Brain pericyte (primary cell): ENCODE measurements at regions not wholly inside any gene's neighbourhood (a gene's known extent, or its start where the extent isn't known, plus 50 kb on each side); places are given as distances from the start of the nearest gene placed in this dataset.

Experiments
- DNase-seq: peaks from one replicate; pipeline ENCODE4 v3.0.0-alpha.2; 2012; ENCODE audit warnings: low read depth, low spot score

DNA sequence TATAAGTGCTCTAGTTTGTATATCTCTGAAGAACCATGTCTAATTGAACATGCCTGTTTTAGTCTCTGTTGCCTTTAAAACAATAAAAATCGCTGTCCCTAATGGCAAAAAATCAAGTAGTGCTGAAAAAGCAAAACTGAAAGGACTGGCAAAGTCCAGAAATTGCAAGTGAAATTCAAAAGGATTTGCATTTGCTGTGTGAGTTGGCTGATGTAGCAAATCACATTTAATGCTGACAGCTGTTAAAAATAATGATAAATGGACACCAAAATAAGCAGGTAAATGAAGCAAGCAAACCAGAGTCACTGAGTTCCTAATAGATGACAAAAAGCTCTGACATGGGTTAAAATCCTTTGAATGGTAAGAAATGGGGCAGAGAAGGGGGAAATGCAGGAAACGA lies 874.1 kb downstream of the GRM8 start:
- no peak for DNase-seq

GRCh38 chr7:126370038-126370668 lies 882.6 kb downstream of the GRM8 start:
- no peak for DNase-seq

- DNase-seq, result no peak
Measured at GRCh38 chr7:126362746-126363145, 890.0 kb downstream of the GRM8 start.

GRCh38 chr7:126361183-126361582 lies 891.6 kb downstream of the GRM8 start:
- DNase-seq, result no peak

GRCh38 chr7:126339813-126340212 lies 912.9 kb downstream of the GRM8 start:
- no peak for DNase-seq

GRCh38 chr7:126305671-126306070 lies 947.1 kb downstream of the GRM8 start:
- no peak for DNase-seq

DNA sequence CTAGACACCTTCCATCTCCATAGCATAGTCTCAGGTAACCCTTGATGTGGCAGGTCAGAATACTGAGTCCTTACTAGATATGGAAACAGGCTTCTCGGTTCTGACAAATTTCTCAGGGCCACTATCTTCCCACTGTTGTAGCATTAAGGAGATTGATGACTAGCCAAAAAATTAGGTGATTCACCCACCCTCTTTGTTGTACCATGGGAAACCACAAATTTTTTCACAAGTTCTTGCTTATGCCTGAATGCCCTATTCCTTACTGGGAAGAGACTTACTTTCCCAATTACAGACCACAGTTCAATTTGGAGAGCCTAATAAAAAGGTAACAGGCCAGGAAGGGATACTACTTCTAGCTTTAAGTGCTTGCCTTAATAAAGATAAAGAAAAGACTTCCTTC lies 948.8 kb downstream of the GRM8 start:
- no peak for DNase-seq

GRCh38 chr7:126302639-126303038 lies 950.1 kb downstream of the GRM8 start:
- no peak for DNase-seq

- DNase-seq, result no peak
Measured at GRCh38 chr7:126286317-126286716, 966.4 kb downstream of the GRM8 start.

DNA sequence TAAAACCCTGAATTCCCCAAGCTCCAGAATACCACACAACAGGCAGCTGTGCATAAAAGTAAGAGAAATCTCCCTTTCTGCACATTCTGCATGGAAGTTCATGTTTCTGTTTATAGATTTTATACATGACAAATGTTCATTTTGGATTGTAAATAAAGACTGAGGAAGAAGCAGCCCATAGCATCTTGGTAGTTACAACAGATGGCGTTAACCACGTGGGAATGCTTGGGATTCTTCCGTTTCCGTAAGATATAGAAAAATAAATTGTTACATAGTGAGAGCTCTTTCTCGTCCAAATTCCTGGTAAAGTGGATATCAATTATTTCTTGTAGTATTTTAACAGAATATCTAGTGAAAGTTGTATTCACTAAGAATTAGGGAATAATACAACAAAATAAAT lies 1016.5 kb downstream of the GRM8 start:
- DNase-seq, result no peak

DNA sequence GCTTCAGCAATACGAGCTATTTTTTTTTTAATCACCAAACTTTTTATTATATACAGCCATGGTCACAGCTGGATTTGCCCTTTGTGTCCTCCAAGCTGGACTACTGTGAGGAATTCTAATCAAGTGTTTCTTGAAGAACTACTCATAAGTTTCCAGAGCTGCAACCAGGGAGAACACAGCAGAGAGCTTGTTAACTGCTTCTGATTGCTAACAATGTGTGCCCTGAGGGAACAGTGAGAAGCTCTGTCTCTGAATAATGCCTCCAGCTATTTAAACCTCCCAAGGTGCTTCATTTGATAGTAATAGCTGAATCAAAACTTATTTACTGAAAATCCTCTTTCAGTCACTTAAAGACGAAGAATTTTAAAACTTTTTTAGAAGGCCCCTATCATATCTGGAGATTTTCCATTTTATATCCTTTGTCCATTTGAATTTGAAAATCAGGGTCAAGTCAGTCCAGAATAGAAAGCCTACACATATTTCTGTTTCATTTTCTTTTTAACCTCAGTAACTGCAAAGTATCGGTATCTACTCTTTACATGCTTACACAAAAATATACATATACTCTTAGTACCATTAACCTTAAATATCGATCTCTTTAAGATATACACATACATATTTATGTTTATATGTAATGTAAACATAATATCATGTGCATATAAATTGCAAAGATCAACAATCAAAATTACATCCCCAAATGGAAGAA lies 1024.2 kb downstream of the GRM8 start:
- DNase-seq, result no peak

GRCh38 chr7:126227643-126228042 lies 1025.1 kb downstream of the GRM8 start:
- no peak for DNase-seq

DNA sequence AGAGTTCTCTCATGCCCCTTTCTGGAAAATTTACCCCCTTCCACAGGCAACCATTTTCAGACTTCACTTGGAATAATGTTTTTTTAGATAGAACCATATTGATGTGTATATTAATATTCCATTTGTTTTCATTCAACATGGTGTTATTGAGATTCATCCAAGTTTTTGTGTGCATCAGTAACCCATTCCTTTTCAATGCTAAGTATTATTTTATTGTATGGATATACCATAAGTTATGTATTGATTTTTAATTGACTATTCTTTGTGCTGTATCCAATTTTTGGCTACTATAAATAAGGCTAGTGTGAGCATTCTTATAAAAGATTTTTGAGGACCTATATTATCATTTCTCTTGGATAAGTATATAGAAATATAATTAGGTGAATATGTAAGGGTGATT lies 1025.7 kb downstream of the GRM8 start:
- no peak for DNase-seq

GRCh38 chr7:126223729-126224128 lies 1029.0 kb downstream of the GRM8 start:
- no peak for DNase-seq

- DNase-seq, result no peak
Measured at GRCh38 chr7:126222782-126223181, 1030.0 kb downstream of the GRM8 start.

DNA sequence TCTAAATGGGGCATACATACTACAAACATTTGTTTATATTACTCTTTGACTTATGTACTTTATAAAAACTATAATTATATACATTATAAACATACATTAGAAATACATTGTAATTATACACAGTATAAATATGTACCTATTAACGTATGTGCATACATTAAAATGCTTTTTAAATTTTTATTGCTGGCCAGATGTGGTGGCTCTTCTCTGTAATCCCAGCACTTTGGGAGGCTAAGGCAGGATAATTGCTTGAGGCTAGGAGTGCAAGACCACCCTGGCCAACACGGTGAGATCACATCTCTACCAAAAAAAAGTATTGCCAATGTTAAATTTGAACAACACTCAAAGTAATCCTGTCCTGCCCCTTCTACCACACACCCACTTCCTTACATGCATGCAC lies 1037.0 kb downstream of the GRM8 start:
- DNase-seq, result no peak

DNA sequence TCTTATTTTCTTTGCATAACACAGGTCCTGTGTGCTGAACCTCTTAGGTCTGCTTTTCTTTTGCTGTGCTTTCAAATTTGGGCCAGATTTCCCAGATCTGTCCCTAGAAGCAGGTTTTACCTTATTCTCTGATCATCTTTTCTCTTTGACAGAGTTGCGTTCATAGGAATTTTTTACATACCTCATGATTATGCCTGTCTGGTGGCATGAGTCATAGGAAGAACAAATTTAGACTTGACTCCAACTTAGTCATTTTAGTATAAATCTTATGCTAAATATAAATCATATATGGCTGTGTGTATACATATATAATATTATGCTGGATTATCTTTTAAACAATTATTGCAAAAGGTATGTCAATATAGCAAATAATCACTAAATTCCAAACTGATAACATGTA lies 1038.9 kb downstream of the GRM8 start:
- DNase-seq, result no peak

GRCh38 chr7:126211875-126212274 lies 1040.9 kb downstream of the GRM8 start:
- no peak for DNase-seq

DNA sequence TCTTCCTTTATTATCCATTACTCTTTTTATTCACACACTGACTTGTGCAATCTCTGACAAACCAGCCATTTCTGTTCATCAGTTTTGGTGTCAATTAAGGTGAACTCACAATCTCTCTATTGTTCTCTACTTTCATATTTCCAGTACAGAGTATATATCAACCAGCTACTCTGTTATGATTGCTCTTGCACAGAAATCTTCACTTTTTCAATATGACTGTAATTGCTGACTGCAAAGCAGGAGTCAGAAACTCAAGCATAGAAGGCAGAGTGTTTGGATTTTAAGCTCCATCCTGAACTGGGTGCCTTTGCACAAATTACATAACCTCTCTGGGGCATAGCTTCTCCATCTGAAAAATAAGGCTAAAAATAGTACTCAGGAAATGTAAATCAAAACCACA lies 1042.0 kb downstream of the GRM8 start:
- no peak for DNase-seq

DNA sequence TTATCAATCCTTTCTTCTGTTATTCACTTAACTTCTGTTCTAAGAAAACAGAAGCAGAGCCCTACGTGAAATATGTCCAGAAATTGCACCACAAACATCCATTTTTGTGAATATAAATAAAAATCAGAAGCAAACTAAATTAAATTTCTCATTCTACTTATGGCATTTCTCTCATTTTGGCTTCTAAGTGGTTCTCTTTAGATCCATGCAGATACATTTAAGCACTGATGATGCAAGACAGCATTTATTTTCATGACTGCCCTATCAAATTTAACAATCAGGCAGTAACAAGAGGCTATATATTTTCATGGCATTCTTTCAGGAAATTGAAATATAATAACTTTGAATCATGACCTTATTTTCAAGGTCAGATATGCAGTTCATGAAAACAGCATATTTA lies 1049.6 kb downstream of the GRM8 start:
- DNase-seq, result no peak

GRCh38 chr7:126202177-126202576 lies 1050.6 kb downstream of the GRM8 start:
- DNase-seq, result no peak

DNA sequence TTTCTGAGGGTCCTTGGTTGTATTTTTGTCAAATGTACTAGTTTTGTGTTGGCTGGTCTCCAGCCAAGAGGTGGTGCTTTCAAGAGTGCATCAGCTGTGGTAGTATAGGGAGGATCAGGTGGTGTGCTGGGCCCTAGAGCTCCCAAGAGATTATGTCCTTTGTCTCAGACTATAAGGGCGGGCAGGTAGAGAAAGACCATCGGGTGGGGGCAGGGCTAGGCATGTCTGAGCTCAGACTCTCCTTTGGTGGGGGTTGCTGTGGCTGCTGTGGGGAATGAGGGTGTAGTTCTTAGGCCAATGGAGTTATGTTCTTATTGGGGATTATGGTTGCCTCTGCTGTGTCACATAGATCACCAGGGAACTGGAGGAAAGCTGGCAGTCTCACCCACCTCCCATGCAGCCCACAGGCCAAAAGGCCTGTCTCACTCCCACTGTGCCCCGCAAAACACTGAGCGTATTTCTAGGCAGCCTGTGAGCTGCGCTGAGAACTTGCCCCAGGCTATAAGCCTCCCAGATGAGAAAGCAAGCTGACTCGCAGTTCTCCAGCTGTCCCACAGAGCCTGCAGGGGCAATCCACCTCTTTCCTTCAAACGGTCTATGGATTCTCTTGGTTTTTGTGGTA lies 1066.7 kb downstream of the GRM8 start:
- DNase-seq, result peak; percentile 1

DNA sequence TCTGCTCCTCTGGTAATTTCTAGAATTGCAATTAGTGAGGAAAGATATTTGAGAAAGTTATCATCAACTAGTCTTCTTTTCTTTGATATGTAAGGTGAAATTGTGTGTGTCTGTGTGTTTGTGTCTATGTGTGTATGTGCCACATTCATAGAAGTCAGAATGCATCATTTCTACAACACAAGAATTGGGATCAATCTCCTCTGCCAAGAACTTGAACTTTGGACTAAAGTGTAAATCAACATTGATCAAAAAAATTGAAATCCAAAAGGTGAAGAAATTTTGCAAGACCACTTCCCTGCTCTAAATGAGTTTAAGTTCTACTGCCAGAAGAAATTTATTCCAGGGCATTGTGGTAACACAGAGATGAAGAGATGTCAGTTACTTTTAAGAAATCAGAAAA lies 1072.8 kb downstream of the GRM8 start:
- DNase-seq, result no peak
